ENCODE measurements at regions not wholly inside any gene's neighbourhood (a gene's known extent, or its start where the extent isn't known, plus 50 kb on each side); places are given as distances from the start of the nearest gene placed in this dataset.

DNA sequence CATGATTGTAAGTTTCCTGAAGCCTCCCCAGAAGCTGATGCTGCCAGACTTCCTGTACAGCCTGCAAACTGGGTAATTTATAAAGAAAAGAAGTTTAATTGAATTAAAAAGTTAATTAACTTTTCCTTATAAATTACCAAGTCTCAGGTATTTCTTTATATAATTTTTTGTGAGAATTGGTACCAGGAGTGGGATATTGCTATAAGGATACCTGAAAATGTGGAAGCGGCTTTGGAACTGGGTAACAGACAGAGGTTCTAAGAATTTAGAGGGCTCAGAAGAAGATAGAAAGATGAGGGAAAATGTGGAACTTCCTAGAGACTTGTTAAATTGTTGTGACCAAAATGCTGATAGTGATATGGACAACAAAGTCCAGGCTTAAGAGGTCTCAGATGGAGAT is 163.1 kb downstream of the PTPRU start:
- TF ChIP-seq POLR2A (IDR thresholded peaks at IDR 0.05; ENCODE audit: low read depth) (no peak), POLR2AphosphoS5 (IDR thresholded peaks at IDR 0.05) (no peak)

All from esophagus muscularis mucosa (tissue), 2 donors.